SJCRH30 (cell line): ENCODE measurements at regions not wholly inside any gene's neighbourhood (a gene's known extent, or its start where the extent isn't known, plus 50 kb on each side); places are given as distances from the start of the nearest gene placed in this dataset.

Experiments
- DNase-seq, 2 experiments: peaks; one replicate each; pipeline ENCODE4 v3.0.0-alpha.2; 2015 to 2020
- H3K27ac ChIP-seq: fragments of 250-450 bp; sonication (Bioruptor Pico); 2 replicates; pipeline ENCODE4 v1.5.1; 2020; ENCODE audit warnings: mild to moderate bottlenecking, moderate library complexity
- H3K27me3 ChIP-seq: fragments of 250-450 bp; sonication (Bioruptor Pico); 2 replicates; pipeline ENCODE4 v1.5.1; 2020; ENCODE audit warnings: mild to moderate bottlenecking, moderate library complexity
- H3K36me3 ChIP-seq: fragments of 250-450 bp; sonication (Bioruptor Pico); 2 replicates; pipeline ENCODE4 v1.5.1; 2020; ENCODE audit warnings: mild to moderate bottlenecking, moderate library complexity
- H3K4me1 ChIP-seq: fragments of 250-450 bp; sonication (Bioruptor Pico); 2 replicates; pipeline ENCODE4 v1.5.1; 2020; ENCODE audit warnings: mild to moderate bottlenecking, moderate library complexity
- H3K4me3 ChIP-seq: fragments of 250-450 bp; sonication (Bioruptor Pico); 2 replicates; pipeline ENCODE4 v1.5.1; 2020; ENCODE audit warnings: mild to moderate bottlenecking, moderate library complexity
- H3K9me3 ChIP-seq: fragments of 250-450 bp; sonication (Bioruptor Pico); replicated peaks from 2 replicates; pipeline ENCODE4 v1.5.1; 2020; ENCODE audit warnings: mild to moderate bottlenecking, moderate library complexity

DNA sequence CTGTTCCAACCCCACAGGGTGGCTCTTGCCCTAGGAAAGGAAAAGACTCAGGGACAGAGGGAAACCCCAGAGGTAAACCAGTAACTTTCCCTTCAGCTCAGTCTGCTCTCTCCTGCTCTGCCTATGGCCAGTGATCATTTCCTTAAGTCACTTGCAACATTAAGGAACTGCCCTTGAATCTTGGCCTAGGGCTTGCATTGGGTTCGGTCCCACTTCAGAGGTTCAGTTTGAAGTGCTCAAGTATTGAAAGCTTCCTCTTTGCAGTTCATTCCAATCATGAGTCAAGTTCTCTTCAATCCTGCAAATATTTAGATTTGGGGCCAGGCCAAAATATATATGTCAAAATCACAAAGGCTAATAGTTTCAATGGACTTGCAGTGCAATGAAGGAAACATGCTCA, 97.7 kb upstream of the IRF2BP2 start:
- no peaks in the 10 kb centered on the region; the same call in 1 of the 2 replicates for H3K9me3 ChIP-seq
- H3K4me1 ChIP-seq: no peaks in the 10 kb centered on the region
- no peak overlapping the region for H3K27ac ChIP-seq
- no peak for DNase-seq
- H3K27me3 ChIP-seq: no peaks in the 10 kb centered on the region
- no peaks in the 10 kb centered on the region for H3K36me3 ChIP-seq
- H3K4me3 ChIP-seq: no peak overlapping the region

DNA sequence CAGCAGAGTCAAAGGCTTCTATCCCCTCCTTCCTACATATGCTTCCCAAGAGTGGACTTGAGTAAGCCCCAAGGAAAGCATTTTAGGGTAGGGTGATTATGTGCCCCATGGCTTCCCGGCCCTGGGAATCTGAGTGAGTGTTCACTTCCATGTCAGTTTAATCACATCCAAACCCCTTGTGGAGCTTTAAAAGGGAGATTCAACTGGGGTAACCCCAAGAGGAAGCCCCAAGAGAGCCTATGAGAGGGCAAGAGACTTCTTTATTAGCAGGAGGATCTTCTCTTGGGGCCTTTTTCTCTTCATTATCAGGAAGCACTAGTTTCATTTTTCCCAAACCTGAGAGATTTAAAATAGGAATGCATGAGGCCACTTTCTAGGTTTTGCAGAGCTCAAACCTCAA, 97.0 kb upstream of the IRF2BP2 start:
- Histone ChIP-seq H3K27ac (no peak overlapping the region), H3K4me1 (no peaks in the 10 kb centered on the region), H3K4me3 (no peak overlapping the region), H3K36me3 (no peaks in the 10 kb centered on the region), H3K27me3 (no peaks in the 10 kb centered on the region), H3K9me3 (no peaks in the 10 kb centered on the region; the same call in 1 of the 2 replicates)
- no peak for DNase-seq

DNA sequence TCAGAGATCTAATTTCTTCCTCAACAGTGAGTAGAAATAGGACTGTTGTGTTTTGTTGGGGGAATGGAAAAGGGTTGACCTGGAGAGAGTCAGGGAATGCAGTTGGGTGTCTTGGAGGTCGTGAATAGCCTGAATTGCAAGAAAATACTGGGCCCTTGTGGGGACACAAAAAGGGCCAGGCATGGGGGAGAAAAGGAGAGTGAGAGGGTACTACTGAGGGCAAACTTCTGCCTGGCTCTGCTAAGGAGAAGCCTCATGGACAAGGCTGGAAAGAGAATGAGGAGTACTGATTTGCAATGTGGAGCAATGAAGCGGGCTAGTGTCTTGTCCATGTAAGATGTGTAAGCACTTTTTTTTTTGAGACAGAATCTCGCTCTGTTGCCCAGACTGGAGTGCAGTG, 96.2 kb upstream of the IRF2BP2 start:
- Histone ChIP-seq H3K4me3 (no peak overlapping the region), H3K4me1 (no peaks in the 10 kb centered on the region), H3K27me3 (no peaks in the 10 kb centered on the region), H3K36me3 (no peaks in the 10 kb centered on the region), H3K9me3 (no peaks in the 10 kb centered on the region; the same call in 1 of the 2 replicates), H3K27ac (no peak overlapping the region)
- DNase-seq: no peak

DNA sequence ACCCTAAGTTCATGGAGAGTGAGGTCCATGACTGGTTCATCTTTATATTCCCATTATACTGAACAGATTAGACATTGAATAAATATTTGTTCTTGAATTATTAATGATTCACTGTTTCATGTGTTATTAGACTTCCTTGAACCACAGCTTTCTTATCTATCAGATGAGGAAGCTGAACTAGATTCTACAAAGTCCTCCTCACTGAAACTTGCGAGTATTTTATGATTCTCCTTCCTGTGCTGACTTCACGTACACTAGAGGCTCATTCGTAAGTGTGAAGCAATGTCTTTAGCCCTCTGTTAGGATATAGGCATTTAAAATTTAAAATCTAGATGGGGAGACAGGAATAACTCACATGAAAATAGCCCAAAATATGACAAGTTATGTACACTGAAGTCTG, 95.6 kb upstream of the IRF2BP2 start:
- no peak overlapping the region for H3K4me3 ChIP-seq
- no peak overlapping the region for H3K27ac ChIP-seq
- H3K4me1 ChIP-seq: no peaks in the 10 kb centered on the region
- no peaks in the 10 kb centered on the region; the same call in 1 of the 2 replicates for H3K9me3 ChIP-seq
- DNase-seq: no peak
- H3K27me3 ChIP-seq: no peaks in the 10 kb centered on the region
- H3K36me3 ChIP-seq: no peaks in the 10 kb centered on the region

DNA sequence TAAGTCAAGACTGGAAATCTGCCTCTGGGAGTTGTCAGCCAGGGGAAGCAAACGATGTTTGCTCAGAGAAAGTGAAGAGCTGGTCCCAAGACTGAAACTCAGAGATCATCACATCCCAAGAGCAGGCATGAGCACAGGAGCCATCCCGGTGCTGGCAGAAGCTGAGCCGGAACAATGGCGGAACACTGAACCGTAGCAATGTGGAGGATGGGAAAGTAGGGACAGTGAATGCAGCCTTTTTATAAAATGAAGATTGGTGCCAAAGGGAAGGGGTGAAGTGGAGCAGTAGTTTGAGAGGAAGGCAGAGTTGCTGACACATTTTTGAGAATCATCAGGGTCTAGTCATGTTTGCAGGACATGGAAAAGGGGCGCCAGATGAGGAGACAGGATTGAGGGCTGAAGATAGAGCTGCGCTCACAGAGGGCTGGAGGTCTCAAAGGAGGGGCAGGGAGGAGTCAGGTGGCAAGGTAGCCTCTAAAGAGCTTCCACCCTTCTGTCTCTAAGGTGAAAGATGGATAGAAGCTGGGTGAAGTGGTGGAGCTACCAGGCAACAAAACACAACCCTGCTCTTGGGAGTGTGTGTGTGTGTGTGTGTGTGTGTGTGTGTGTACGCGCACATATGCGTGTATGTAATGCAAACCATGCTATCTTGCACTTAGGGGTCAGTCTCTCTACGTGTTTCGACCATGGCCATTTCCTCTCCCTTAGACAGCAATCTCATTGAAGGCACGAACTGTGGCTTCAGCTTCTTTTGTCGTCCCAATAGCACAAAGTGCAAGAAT, 94.3 kb upstream of the IRF2BP2 start:
- DNase-seq: no peak
- Histone ChIP-seq H3K4me1 (peaks cover 3% of the 10 kb centered on the region), H3K27me3 (no peaks in the 10 kb centered on the region), H3K36me3 (no peaks in the 10 kb centered on the region), H3K9me3 (no peaks in the 10 kb centered on the region; the same call in 1 of the 2 replicates), H3K27ac (no peak overlapping the region), H3K4me3 (no peak overlapping the region)

DNA sequence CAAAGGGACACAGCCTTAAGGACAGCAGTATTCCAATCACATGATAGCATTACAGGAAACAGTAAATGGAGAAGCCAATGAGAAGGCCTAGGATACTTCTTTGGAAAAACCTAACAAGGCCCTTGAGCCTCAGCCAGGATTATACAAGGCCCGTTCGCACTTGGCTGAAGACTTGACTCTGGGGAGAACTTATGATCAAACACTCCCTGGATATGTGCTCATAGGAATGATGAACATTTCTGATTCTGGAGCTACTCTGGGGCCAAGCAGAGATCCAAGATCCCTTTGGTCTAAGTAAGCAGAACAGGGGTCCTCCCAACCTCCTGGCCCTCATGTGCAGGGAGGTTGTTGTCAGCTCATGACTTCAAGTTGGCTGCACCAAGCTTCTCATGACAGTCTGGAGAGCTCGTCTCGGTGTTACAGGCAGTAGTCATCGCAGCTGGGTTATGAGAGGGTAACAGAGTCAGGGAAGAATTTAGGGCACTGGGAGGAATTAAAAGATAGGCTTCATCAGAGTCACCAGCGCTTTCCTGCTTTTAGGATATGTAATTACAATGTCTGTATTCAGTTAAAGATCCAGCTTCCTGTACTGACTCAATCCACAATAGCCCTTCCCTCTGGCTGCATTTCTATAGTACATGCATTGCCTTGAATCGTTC, 92.5 kb upstream of the IRF2BP2 start:
- Histone ChIP-seq H3K27ac (no peak overlapping the region), H3K4me3 (no peak overlapping the region), H3K27me3 (no peaks in the 10 kb centered on the region), H3K36me3 (no peaks in the 10 kb centered on the region), H3K4me1 (peaks cover 6% of the 10 kb centered on the region), H3K9me3 (no peaks in the 10 kb centered on the region; the same call in 1 of the 2 replicates)
- DNase-seq: no peak

DNA sequence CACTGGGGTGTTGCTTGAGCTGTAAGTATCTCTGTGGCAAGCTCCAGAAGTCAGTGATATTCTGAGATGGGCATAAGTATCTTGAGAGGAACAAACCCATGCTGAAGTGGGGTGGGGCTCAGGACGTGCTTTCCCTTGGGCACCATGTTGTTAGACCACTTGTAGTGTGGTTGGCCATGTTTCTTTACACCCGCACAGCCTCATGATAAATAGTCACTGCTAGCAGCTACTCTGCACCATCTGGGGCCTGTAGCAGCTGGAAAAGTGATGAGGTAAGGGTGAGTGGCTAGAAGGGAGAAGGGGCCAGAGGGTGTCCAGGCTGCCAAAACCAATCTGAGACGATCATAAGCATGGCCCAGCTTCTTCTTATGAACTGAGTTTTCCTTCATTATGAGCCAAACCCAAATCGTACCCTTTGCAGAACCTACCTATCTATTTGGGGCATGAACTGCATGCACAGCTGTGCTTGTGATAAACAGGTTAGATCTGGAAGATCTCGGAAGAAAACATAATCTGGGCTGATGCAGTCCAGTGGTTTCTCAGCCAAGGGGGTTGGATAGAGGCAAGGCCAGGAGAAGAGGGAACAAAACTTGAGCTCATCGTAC, 91.9 kb upstream of the IRF2BP2 start:
- no peaks in the 10 kb centered on the region for H3K36me3 ChIP-seq
- no peak overlapping the region for H3K4me3 ChIP-seq
- no peaks in the 10 kb centered on the region for H3K27me3 ChIP-seq
- H3K27ac ChIP-seq: no peak overlapping the region
- no peak for DNase-seq
- H3K9me3 ChIP-seq: no peaks in the 10 kb centered on the region; the same call in 1 of the 2 replicates
- peaks cover 6% of the 10 kb centered on the region for H3K4me1 ChIP-seq

DNA sequence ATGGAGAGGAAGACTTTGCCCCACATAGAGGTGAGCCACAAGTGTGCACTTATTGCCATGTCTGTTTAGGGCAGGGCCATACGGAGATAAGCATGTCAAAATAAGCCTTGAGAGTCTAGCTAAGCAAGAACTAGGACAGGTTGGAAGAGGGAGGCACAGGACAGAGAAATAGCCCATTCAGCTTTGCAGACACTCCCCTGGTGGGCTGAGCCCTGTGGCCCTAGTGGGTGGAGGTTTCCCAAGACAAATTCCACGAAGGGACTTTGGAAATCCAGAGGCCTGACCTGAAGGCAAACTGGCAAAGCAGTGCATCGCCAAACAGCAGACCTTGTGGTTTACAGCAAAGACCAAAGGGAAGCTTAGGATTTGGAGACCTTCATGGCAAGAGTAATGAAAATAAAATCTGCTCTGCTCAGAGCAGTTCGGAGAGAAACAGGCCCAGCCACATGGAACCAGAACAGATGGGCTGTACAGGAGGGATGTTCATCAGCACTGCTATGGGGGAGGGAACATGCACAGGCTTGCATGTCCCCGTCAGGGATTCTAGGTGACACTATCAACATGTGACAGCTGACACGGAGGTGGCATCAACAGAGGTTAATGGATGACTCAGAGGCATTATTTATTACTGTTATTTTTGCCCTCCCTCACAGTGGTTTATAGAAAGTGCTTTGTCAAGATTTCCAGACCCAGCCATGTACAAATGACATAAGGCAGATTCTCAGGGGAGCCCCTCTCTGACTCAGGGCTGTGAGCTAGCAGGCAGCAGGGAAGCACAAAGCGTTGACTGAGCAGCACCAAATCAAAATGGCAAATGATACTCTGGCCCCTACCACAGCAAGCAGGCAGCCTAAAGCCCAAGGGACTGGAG, 90.1 kb upstream of the IRF2BP2 start:
- H3K27me3 ChIP-seq: no peaks in the 10 kb centered on the region
- H3K27ac ChIP-seq: no peak overlapping the region
- H3K36me3 ChIP-seq: no peaks in the 10 kb centered on the region
- no peak overlapping the region for H3K4me3 ChIP-seq
- no peaks in the 10 kb centered on the region; the same call in 1 of the 2 replicates for H3K9me3 ChIP-seq
- DNase-seq: peak in 1 of 2 experiments; percentile 54
- H3K4me1 ChIP-seq: peaks cover 6% of the 10 kb centered on the region

DNA sequence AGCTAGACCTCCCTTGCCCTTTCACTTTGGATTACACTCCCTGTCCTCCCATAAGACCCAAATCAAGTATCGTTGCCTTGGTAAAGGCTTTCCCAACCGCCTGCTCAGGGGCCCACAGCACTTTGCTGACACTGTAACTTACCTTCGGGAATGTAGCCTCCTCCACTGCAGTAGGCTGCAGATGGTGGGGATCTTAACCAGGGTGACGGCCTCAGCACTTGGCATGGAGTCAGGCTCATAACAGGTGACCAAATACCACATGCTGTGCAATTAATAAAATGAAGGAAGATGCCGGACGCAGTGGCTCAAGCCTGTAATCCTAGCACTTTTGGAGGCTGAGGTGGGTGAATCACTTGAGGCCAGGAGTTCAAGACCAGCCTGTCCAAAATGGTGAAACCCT, 88.7 kb upstream of the IRF2BP2 start:
- H3K9me3 ChIP-seq: no peaks in the 10 kb centered on the region
- no peak overlapping the region for H3K27ac ChIP-seq
- peak; percentile 46 to 60 for DNase-seq
- H3K36me3 ChIP-seq: no peaks in the 10 kb centered on the region
- no peaks in the 10 kb centered on the region for H3K27me3 ChIP-seq
- no peak overlapping the region for H3K4me3 ChIP-seq
- peaks cover 6% of the 10 kb centered on the region for H3K4me1 ChIP-seq

DNA sequence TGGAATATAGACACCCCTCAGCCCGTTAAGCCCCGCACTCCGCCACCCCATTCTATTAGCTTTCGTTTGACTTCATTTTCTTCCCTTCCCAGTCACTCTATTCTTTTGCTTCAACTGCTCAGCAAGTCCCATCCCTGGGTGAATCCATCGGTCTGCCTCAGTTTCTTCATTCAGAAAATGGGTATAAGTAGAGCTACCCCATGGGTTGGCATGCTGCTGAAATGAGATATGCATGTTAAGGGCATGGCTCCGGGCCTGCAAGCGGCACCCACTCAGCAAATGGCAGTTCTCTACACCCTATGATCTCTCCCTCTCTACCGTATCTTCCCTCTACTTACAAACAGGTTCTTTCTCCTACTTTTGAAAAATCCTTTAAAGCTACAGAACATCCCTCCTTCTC, 87.8 kb upstream of the IRF2BP2 start:
- Histone ChIP-seq H3K4me1 (peaks cover 6% of the 10 kb centered on the region), H3K27me3 (no peaks in the 10 kb centered on the region), H3K4me3 (no peak overlapping the region), H3K36me3 (no peaks in the 10 kb centered on the region), H3K9me3 (no peaks in the 10 kb centered on the region), H3K27ac (no peak overlapping the region)
- no peak for DNase-seq

DNA sequence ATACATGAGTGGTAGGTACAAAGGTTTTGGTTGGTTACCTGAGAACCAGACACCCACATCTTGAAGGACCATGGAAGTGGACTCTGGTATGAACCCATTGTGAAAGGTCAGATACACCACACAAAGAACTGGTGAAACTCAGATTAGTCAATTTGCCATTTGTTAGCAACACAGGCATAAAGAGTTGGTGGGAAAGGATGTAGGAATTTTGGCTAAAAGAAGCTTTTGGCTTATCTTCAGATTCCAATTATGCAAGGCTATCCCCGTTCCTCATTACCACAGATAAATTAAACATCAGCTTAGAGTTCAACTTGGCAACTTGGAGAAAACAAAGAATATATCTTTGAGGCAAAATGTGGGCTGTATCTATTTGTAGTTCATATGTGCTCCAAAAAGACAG, 87.0 kb upstream of the IRF2BP2 start:
- no peaks in the 10 kb centered on the region for H3K9me3 ChIP-seq
- no peak overlapping the region for H3K4me3 ChIP-seq
- peaks cover 6% of the 10 kb centered on the region for H3K4me1 ChIP-seq
- H3K27ac ChIP-seq: no peak overlapping the region
- H3K36me3 ChIP-seq: no peaks in the 10 kb centered on the region
- no peaks in the 10 kb centered on the region for H3K27me3 ChIP-seq
- DNase-seq: no peak

DNA sequence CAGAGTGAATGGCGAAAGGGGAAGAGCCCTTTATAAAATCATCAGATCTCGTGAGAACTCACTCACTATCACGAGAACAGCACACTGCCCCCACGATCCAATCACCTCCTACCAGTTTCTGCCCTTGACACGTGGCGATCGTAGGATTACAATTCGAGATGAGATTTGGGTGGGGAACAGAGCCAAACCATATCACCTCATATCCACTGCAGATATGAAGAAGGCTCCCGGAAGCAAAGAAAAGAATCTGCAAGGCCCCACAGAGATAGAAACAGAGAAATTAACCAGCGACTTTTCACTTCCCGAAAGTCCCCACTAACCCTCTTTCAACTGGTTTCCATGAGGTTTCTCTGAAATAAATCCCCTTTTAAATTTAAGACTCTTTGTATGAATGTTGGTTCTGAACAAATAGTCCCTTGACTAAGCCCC, 86.2 kb upstream of the IRF2BP2 start:
- Histone ChIP-seq H3K4me3 (no peak overlapping the region), H3K27ac (no peak overlapping the region), H3K9me3 (no peaks in the 10 kb centered on the region), H3K4me1 (peaks cover 6% of the 10 kb centered on the region), H3K27me3 (no peaks in the 10 kb centered on the region), H3K36me3 (no peaks in the 10 kb centered on the region)
- DNase-seq: no peak

DNA sequence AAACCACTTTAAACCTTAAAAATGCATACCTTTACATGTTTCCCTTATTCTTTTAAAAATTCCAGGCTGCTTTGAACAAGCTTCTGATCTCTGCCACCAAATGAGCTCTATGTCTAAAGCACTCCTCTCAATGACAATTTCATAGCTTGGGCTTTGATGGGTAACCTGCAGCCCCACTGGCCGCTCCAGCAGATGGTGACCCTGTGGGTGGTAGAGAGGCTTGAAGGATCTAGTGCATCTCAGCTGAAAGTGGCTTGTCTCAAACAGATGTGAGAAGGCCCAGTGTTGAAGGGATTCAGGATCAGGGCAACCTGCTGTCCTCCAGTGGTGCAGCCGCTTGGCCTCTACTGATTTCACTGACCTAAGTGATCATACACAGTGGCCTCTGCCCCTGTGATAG, 84.7 kb upstream of the IRF2BP2 start:
- H3K4me3 ChIP-seq: no peak overlapping the region
- H3K27ac ChIP-seq: no peak overlapping the region
- no peaks in the 10 kb centered on the region for H3K36me3 ChIP-seq
- H3K27me3 ChIP-seq: no peaks in the 10 kb centered on the region
- H3K4me1 ChIP-seq: peaks cover 4% of the 10 kb centered on the region; the same call in 1 of the 2 replicates
- H3K9me3 ChIP-seq: no peaks in the 10 kb centered on the region
- DNase-seq: no peak

DNA sequence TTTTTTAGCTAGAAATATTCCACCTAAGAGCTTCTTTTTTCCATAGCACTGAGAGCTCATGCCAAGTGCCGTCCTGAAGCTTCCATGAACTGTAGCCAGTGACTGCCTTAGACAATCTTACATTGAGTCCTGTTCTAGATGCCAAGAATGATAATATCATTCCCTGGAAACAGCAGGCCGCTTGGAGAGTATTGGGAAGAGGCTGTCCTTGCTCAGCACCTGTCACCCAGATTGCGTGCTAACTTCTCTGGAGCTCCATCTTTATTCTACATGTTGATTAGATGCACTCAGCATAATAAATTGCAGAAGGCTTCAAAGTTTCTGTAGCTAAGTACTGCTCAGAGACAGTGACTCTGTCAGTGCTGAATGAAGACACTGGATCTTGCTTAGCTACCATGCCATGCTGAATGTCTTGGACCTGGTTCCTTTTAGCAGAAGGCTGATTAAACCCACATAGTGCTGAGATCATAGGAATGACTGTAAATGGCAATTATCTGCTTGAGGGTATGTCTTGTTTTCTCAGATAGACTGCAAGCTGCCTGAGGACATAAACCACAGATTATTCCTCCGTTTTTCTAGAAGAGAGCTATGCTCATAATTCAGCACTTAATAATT, 83.1 kb upstream of the IRF2BP2 start:
- H3K4me3 ChIP-seq: no peak overlapping the region
- H3K9me3 ChIP-seq: no peaks in the 10 kb centered on the region
- no peaks in the 10 kb centered on the region for H3K27me3 ChIP-seq
- H3K36me3 ChIP-seq: no peaks in the 10 kb centered on the region
- H3K4me1 ChIP-seq: no peaks in the 10 kb centered on the region
- H3K27ac ChIP-seq: no peak overlapping the region
- DNase-seq: no peak
